Adipocyte (in vitro differentiated cells): ENCODE measurements at regions not wholly inside any gene's neighbourhood (a gene's known extent, or its start where the extent isn't known, plus 50 kb on each side); places are given as distances from the start of the nearest gene placed in this dataset.
"Not testable (repeated sequence)": the region's sequence is repeated elsewhere in the genome, so short reads cannot be mapped to it uniquely, and the experiment has no call there.

Source experiments
- DNase-seq: peaks from one replicate; pipeline ENCODE4 v3.0.0-alpha.2; 2015; ENCODE audit warnings: low read depth
- H3K27me3 ChIP-seq: replicated peaks from 2 replicates; pipeline ENCODE4 v1.7.0; 2013; ENCODE audit warnings: mild to moderate bottlenecking, low read length, moderate library complexity; ENCODE audit not compliant: control insufficient read depth, insufficient read depth
- H3K36me3 ChIP-seq: 2 replicates; pipeline ENCODE4 v1.7.0; 2013; ENCODE audit warnings: low read length, mild to moderate bottlenecking, moderate library complexity; ENCODE audit not compliant: control insufficient read depth, insufficient read depth, severe bottlenecking
- H3K4me1 ChIP-seq: 2 replicates; pipeline ENCODE4 v1.7.0; 2013; ENCODE audit warnings: mild to moderate bottlenecking, low read length, moderate library complexity; ENCODE audit not compliant: control insufficient read depth, insufficient read depth
- H3K4me3 ChIP-seq: 2 replicates; pipeline ENCODE4 v1.7.0; 2013; ENCODE audit warnings: mild to moderate bottlenecking, low read length, moderate library complexity
- H3K9ac ChIP-seq: 2 replicates; pipeline ENCODE4 v1.7.0; 2013; ENCODE audit warnings: mild to moderate bottlenecking, low read length, moderate library complexity
- H3K9me3 ChIP-seq: 2 replicates; pipeline ENCODE4 v1.7.0; 2013; ENCODE audit warnings: mild to moderate bottlenecking, low read length, moderate library complexity; ENCODE audit not compliant: control insufficient read depth

DNA sequence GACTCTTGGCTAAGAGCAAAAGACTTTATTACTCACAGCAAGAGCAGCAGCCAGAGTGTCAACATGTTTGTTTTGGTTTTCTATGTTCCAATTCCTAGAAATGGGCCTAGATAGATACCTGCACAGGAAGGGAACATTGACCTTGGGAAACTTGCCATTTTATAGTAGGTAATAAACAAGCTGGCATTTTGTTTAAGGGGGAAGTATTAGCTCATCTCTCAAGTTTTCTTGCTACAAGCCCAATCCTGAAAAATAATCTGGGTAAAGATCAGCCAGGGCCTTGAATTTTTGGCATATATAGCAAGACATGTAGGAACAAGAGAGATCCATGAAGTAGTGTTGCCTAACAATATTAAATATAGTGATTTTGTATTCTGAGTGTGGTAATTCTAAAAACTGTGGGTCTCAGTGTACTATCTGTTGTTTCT, 51.4 kb upstream of the RGL1 start:
- peaks cover 3% of the 10 kb centered on the region for H3K9me3 ChIP-seq
- no peak overlapping the region for H3K9ac ChIP-seq
- DNase-seq: no peak
- H3K4me3 ChIP-seq: no peak overlapping the region
- H3K27me3 ChIP-seq: no peaks in the 10 kb centered on the region
- H3K4me1 ChIP-seq: peaks cover 15% of the 10 kb centered on the region
- no peaks in the 10 kb centered on the region for H3K36me3 ChIP-seq

DNA sequence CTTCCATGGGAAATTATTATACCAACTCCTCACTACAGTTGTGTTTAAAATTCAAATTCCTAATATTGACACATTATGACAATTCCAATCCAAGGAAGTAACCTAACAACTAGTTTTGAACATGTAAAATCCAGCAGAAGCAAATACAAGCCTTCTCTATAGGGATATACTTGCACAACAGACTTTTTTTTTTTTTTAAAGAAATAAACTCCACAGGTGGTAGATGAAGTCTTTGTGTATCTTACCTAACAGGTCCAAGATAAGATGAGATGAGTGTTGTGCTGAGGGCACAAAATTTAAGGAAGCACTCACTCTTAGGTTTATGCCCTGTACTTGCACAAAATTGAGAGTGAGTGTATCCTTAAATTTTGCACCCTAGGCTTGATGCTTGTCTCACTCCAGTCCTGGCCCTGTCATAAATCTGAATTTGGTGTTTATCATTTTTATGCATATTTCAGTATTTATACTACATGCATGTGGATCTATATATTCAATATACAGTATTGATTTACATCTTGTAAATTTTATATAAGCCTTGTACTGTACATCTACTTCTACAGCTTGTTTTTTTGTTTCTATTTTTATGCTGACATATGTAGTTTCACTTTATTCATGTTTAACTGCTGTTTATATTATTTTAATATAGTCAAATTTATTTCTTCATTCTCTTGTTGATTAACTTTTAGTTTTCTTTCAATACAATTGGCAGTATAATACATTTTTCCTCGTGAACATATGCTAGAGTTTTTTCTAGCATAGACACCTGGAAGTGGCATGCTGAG, 60.6 kb upstream of the RGL1 start:
- Histone ChIP-seq H3K9me3 (peaks cover 6% of the 10 kb centered on the region), H3K9ac (no peak overlapping the region), H3K4me3 (no peak overlapping the region), H3K4me1 (peaks cover 11% of the 10 kb centered on the region), H3K36me3 (no peaks in the 10 kb centered on the region), H3K27me3 (no peaks in the 10 kb centered on the region)
- DNase-seq: no peak

DNA sequence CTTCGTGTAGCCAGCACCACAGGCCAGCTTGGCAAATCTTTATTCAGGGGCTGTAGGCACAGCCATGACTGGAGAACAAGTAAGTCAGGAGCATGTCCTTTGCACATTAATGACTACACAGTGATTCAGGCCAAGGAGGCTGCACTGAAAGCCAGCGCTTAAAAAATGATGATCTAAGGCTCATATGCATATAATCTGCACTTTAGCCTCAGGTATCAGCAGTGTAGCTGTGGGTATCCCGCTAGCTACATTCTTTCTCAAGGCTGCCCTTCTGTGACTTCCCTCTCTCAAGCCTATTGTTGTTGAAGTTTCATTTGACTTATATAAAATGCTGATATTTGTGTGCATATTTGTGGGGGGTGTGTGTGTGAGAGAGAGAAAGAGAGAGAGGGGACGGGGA, 62.6 kb upstream of the RGL1 start:
- Histone ChIP-seq H3K36me3 (no peaks in the 10 kb centered on the region), H3K9ac (no peak overlapping the region), H3K4me3 (no peak overlapping the region), H3K27me3 (no peaks in the 10 kb centered on the region), H3K9me3 (peaks cover 6% of the 10 kb centered on the region), H3K4me1 (peaks cover 11% of the 10 kb centered on the region)
- no peak for DNase-seq

DNA sequence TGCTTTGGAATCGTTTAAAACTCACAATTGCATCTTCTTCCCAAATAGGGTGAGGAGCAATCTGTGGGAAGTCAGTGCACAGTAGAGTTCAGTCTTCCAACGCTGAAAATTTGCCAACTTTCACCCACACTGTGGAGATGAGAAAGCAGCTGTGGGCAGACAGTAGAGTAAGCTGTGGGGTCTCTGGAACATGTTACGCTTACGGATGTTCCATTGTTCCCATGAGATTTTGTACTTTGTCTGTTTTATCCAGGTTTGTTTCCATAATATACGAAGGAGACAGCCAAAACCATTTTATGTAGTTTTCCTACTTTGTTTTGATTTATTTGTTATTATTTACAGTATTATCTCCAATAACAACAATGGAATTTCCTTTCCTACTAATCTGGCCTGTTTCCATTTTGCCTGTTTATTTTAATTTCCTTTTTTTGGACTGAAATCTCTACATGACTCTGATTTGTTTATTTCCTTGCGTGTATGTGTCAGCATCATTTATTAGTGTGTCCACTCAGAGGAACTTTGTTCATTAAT, 65.1 kb upstream of the RGL1 start:
- no peaks in the 10 kb centered on the region for H3K36me3 ChIP-seq
- peaks cover 29% of the 10 kb centered on the region for H3K4me1 ChIP-seq
- no peaks in the 10 kb centered on the region for H3K27me3 ChIP-seq
- peaks cover 6% of the 10 kb centered on the region for H3K9me3 ChIP-seq
- no peak for DNase-seq
- H3K9ac ChIP-seq: no peak overlapping the region
- no peak overlapping the region for H3K4me3 ChIP-seq

DNA sequence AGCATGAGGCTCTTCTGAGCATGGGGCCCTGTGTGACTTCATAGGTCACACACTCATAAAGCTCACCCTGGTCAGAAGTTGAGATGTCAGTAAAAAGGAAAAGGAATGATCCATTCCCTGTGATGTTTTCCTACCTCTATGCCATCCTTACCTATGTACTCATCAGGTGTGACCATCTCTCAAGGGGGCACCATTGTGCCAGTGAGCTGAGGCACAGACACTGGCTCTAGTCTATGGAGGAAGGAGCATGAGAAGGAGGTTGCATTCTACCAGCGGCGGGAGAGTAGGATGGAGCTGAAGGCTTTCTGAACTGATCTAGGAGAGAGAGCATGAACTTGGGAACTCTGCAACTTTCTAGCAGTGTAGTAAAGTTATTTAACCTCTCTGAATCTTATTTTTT, 65.8 kb upstream of the RGL1 start:
- H3K9ac ChIP-seq: no peak overlapping the region
- H3K27me3 ChIP-seq: no peaks in the 10 kb centered on the region
- peaks cover 32% of the 10 kb centered on the region for H3K4me1 ChIP-seq
- H3K4me3 ChIP-seq: no peak overlapping the region
- no peaks in the 10 kb centered on the region for H3K36me3 ChIP-seq
- peaks cover 6% of the 10 kb centered on the region for H3K9me3 ChIP-seq
- no peak for DNase-seq

DNA sequence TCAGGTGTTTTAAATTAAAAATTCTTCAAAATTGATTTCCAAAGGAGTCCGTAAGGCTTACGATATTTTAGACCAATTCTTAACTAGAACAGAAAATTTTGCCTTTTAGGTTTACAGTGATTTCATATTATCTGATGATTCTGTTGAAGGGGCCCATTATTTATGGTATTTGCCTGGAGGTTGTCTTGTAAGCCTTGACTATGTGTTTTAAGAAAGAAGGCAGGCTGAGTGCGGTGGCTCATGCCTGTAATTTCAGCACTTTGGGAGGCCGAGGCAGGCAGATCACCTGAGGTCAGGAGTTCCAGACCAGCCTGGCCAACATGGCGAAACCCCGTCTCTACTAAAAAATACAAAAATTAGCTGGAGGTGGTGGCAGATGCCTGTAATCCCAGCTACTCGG, 67.0 kb upstream of the RGL1 start:
- H3K9me3 ChIP-seq, DNase-seq, H3K36me3 ChIP-seq, H3K27me3 ChIP-seq, H3K4me3 ChIP-seq, H3K9ac ChIP-seq: not testable (repeated sequence)
- H3K4me1 ChIP-seq: peaks cover 44% of the 10 kb centered on the region

- H3K27me3 ChIP-seq: no peaks in the 10 kb centered on the region
- H3K4me1 ChIP-seq: peaks cover 59% of the 10 kb centered on the region
- H3K9me3 ChIP-seq: no peaks in the 10 kb centered on the region
- H3K4me3 ChIP-seq: no peak overlapping the region
- no peak for DNase-seq
- no peaks in the 10 kb centered on the region for H3K36me3 ChIP-seq
- no peak overlapping the region for H3K9ac ChIP-seq
Measured at GRCh38 chr1:183736343-183736742, 68.6 kb upstream of the RGL1 start.

DNA sequence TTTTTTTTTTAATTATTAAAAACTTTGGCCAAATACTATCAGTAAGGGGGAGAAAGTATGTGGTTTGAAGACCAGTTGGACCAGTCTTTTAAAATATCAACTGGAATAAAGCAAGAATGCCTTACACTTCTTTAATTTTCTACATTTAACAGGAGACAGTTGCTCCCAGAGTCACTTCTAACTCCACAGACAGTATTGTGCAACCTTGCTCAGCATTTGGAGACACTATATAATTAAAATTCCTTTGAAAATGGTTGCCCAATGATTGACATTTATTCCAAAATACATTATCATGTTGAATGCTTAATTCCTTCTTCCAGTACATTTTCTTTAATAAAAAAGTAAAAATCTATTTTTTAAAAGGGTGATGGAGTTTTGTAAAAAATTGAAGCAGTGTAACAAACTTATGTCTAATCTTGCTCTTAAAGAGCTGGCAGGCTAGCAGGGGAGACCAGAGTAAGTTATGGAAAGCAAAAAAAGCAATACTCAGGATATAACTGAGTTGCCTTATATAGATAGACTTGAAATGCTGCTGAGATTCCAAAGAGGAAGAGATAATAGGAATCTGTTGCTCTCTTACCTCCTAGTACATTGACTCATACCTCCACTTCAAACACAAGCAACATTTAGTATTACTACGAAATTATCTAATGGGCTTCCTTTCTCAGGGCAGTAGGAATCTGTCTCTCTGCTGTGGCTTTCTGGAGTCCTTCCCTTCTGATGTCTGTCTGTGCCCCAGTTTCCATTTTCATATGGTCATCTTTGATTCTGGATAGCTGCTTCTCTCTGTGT, 69.7 kb upstream of the RGL1 start:
- H3K36me3 ChIP-seq: no peaks in the 10 kb centered on the region
- no peaks in the 10 kb centered on the region for H3K9me3 ChIP-seq
- H3K27me3 ChIP-seq: no peaks in the 10 kb centered on the region
- H3K9ac ChIP-seq: peak overlapping the region; percentile 76
- peak; percentile 66 for DNase-seq
- peaks cover 60% of the 10 kb centered on the region for H3K4me1 ChIP-seq
- H3K4me3 ChIP-seq: peak overlapping the region; percentile 72

DNA sequence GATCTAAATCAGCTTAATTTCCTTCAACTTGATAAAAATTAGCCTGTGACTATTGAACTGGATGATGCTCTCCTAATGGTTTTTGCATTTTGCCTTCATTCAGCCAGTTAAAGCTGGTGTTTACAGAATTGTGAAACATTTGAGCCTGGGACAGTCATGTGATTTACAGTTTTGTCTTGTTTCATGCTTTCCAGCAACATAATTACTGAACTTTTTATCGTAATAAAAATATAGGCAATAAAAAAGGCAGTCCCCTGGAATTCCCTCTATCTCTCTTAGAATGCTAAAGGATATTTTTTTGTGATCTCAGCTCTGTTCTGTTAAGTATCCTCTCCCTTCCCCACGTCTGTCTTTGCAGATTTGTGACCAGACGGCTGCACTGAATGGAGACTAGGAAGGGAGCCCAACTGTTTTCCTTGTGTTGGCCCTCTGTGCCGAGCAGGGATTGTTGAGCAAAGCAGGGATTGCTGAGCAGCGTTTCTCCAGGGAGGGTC, 70.3 kb upstream of the RGL1 start:
- Histone ChIP-seq H3K4me3 (peak overlapping the region; percentile 72), H3K36me3 (no peaks in the 10 kb centered on the region), H3K9me3 (no peaks in the 10 kb centered on the region), H3K4me1 (peaks cover 54% of the 10 kb centered on the region), H3K9ac (peak overlapping the region; percentile 76), H3K27me3 (no peaks in the 10 kb centered on the region)
- DNase-seq: peak; percentile 79

DNA sequence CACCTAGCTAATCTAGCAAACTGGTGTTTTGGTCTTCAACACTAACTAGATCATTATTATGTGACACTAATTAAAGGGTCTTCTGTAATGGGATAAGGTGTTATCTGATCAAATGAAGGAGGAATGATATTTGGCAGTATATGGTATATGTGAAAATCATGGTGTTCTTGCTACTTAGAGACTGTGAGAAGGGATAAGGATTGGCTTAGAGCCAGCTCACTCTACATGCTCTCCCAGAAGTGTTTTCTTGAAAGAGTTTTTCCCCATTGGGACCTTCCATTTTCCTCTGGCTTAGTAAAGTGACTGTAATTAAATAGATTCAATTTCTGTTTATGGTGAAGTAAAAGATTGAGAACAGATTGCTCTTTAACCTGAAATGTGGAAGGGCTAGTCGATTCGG, 71.2 kb upstream of the RGL1 start:
- H3K36me3 ChIP-seq: no peaks in the 10 kb centered on the region
- H3K9me3 ChIP-seq: no peaks in the 10 kb centered on the region
- no peak for DNase-seq
- no peak overlapping the region for H3K9ac ChIP-seq
- H3K4me3 ChIP-seq: no peak overlapping the region
- H3K4me1 ChIP-seq: peaks cover 51% of the 10 kb centered on the region
- no peaks in the 10 kb centered on the region for H3K27me3 ChIP-seq

- peak; percentile 35 for DNase-seq
- Histone ChIP-seq H3K4me1 (peaks cover 51% of the 10 kb centered on the region), H3K36me3 (no peaks in the 10 kb centered on the region)
Measured at GRCh38 chr1:183732236-183732880, 72.6 kb upstream of the RGL1 start.

More at GRCh38 chr1:183732236-183732880, 72.6 kb upstream of the RGL1 start:
- no peaks in the 10 kb centered on the region for H3K9me3 ChIP-seq
- H3K27me3 ChIP-seq: no peaks in the 10 kb centered on the region
- no peak overlapping the region for H3K9ac ChIP-seq
- H3K4me3 ChIP-seq: no peak overlapping the region
